ENCODE measurements at regions not wholly inside any gene's neighbourhood (a gene's known extent, or its start where the extent isn't known, plus 50 kb on each side); places are given as distances from the start of the nearest gene placed in this dataset.
"Not testable (repeated sequence)": the region's sequence is repeated elsewhere in the genome, so short reads cannot be mapped to it uniquely, and the experiment has no call there.

DNA sequence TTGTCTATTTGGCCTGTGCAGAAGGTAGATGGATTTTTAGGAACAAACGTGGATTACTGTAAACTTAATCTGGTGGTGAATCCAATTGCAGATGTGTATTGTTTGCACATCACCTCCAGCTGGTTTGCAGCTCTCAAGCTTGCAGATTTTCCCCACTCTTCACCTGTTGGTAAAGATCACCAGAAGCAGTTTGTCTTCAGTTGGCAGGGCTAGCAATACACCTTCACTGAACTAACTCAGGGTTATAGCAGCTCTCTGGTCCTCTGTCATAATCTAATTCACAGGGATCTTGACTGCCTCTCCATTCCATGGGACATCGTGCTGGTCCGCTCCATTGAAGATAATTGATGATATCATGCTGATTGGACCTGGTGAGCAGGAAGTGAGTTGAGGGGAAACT is 181.5 kb downstream of the VAPA start:
- Histone ChIP-seq H3K27me3 (no peaks in the 10 kb centered on the region), H3K36me3 (no peaks in the 10 kb centered on the region), H3K4me1 (no peaks in the 10 kb centered on the region), H3K4me3 (no peak overlapping the region), H3K9me3 (no peaks in the 10 kb centered on the region), H3K27ac (no peak overlapping the region)
- DNase-seq (ENCODE audit: low spot score), result no peak
- TF ChIP-seq, protein P1, sequence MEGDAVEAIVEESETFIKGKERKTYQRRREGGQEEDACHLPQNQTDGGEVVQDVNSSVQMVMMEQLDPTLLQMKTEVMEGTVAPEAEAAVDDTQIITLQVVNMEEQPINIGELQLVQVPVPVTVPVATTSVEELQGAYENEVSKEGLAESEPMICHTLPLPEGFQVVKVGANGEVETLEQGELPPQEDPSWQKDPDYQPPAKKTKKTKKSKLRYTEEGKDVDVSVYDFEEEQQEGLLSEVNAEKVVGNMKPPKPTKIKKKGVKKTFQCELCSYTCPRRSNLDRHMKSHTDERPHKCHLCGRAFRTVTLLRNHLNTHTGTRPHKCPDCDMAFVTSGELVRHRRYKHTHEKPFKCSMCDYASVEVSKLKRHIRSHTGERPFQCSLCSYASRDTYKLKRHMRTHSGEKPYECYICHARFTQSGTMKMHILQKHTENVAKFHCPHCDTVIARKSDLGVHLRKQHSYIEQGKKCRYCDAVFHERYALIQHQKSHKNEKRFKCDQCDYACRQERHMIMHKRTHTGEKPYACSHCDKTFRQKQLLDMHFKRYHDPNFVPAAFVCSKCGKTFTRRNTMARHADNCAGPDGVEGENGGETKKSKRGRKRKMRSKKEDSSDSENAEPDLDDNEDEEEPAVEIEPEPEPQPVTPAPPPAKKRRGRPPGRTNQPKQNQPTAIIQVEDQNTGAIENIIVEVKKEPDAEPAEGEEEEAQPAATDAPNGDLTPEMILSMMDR (IDR thresholded peaks at IDR 0.05), result no peak

DNA sequence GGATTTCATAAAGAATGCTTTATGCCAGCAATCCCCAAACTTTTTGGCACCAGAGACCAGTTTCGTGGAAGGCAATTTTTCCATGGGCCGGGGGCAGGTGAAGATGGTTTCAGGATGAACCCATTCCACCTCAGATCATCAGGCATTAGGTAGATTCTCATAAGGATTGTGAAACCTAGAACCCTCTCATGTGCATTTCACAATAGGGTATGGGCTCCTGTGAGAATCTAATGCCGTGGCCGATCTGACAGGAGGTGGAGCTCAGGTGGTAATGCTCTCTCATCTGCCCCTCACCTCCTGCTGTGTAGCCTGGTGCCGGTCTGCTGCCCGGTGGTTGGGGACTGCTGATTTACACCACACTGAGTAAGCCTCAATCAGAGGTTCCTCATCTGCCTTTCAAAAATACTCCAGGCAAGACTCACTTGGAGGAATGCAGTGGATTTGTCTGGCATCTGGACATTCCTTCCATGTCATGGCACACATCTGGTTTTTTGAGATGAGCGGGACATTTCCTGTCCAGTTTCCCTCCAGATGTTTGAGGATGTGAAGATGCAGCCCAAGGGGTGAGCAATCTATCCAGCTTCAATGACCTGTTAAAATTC is 185.8 kb downstream of the VAPA start:
- Histone ChIP-seq H3K27ac (no peak overlapping the region), H3K27me3 (no peaks in the 10 kb centered on the region), H3K9me3 (peaks cover 0 to under 1% of the 10 kb centered on the region in 2 donors), H3K36me3 (no peaks in the 10 kb centered on the region), H3K4me1 (peaks cover 0 to 12% of the 10 kb centered on the region in 2 donors), H3K4me3 (no peak overlapping the region)
- DNase-seq (ENCODE audit: low spot score), result no peak
- TF ChIP-seq, protein P1 (IDR thresholded peaks at IDR 0.05), result no peak

DNA sequence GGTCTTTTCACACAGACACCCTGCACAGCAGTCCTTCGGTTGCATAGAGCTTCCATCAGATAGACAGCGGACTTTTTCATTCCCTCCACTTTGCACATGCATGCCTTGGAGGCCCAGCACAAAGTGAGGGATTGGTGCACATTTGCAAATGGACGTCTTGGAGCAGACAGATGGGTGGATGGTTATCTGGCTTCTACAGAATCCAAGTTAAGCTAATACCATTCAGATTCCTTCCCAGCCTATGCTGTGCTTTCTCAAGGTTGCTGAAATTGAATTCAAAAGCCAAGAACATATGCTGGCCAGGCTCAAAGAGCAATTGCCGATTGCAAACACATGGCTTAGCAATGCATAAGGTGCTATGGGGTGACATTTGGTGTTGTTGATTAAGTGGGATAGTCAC is 186.4 kb downstream of the VAPA start:
- Histone ChIP-seq H3K27ac (no peak overlapping the region), H3K9me3 (peaks cover 0 to 6% of the 10 kb centered on the region in 2 donors), H3K36me3 (no peaks in the 10 kb centered on the region), H3K27me3 (no peaks in the 10 kb centered on the region), H3K4me3 (no peak overlapping the region), H3K4me1 (peaks cover 0 to 12% of the 10 kb centered on the region in 2 donors)
- no peak for DNase-seq (ENCODE audit: low spot score)
- TF ChIP-seq, protein P1 (IDR thresholded peaks at IDR 0.05), result no peak

DNA sequence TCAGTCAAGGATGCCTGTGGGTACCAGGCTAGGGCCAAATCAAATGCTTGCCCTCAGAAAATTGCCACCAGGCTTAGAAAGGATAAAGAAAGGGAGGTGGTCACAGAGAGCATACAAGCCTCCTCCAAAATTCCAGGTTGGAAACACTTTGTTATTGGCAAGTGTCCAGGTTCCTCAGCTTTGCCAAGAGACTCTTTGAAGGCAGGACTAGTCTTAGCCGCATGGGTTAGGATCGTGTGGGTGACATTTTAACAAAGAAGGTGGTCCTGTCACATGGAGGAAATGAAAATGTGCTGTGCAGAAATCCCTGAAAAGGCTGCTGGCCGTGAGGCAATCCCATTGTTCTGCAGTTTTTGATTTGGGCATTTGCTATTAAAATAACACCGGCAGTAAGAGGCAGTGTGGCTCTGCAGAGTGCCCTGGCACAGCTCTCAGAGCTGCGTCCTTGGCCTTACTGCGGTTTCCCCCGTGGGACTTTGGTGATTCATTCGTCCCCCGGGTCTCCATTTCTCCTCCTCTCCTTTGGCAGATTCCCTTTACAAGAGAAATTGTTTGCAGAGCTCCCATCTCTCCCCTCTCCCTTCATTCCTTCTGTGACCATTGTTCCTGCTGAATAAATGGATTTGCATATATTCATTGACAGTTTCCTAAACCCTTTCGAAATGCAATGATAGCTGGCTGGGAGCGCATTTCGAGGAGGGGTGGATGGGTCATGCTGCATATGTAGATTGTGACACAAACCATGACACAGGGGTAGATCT is 187.3 kb downstream of the VAPA start:
- Histone ChIP-seq H3K4me3 (no peak overlapping the region), H3K4me1 (peaks cover 0 to 12% of the 10 kb centered on the region in 2 donors), H3K27ac (no peak overlapping the region), H3K27me3 (no peaks in the 10 kb centered on the region), H3K36me3 (no peaks in the 10 kb centered on the region), H3K9me3 (peaks cover 0 to 13% of the 10 kb centered on the region in 2 donors)
- no peak for DNase-seq (ENCODE audit: low spot score)
- TF ChIP-seq, protein P1 (IDR thresholded peaks at IDR 0.05), result no peak

DNA sequence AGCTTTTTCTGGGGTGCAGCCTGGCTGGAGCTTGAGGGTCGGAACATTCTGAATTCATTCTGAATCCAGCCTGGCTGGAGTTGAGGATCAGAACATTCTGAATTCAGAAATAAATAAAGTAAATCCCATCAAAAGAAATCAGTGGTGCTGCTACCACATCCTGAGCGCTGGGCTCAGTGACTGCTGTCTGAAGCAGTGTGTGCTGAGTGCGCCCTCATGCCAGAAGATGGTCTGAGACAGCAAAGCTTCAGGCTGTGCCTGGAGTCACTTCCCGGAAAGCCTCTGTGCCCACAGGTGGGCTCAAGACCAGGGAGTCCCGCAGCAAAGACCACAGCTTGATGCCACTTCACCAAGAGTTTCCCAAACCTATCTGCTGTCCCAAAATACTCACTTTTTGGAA is 187.9 kb downstream of the VAPA start:
- no peaks in the 10 kb centered on the region for H3K36me3 ChIP-seq
- H3K9me3 ChIP-seq, result peaks cover 0 to 13% of the 10 kb centered on the region in 2 donors
- no peak for DNase-seq (ENCODE audit: low spot score)
- no peaks in the 10 kb centered on the region for H3K27me3 ChIP-seq
- peaks cover 0 to 12% of the 10 kb centered on the region in 2 donors for H3K4me1 ChIP-seq
- TF ChIP-seq, protein P1 (IDR thresholded peaks at IDR 0.05), result no peak
- H3K27ac ChIP-seq, result no peak overlapping the region
- H3K4me3 ChIP-seq, result no peak overlapping the region

DNA sequence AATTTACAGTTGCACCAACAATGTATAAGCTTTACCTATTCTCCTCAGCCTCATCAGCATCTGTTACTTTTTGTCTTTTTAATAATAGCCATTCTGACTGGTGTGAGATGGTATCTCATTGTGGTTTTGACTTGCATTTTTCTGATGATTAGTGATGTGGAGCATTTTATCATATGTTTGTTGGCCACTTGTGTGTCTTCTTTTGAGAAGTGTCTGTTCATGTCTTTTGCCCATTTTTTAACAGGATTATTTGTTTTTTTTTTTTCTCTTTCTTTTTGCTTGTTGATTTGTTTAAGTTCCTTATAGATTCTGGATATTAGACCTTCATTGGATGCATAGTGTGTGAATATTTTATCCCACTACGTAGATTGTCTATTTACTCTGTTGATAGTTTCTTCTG is 191.3 kb downstream of the VAPA start:
- not testable (repeated sequence) for H3K27ac ChIP-seq; H3K36me3 ChIP-seq; DNase-seq (ENCODE audit: low spot score); H3K4me3 ChIP-seq; H3K27me3 ChIP-seq
- Histone ChIP-seq H3K4me1 (peaks cover 0 to 12% of the 10 kb centered on the region in 2 donors), H3K9me3 (peaks cover 0 to 13% of the 10 kb centered on the region in 2 donors)
